Neuronal stem cell (in vitro differentiated cells): ENCODE measurements at regions not wholly inside any gene's neighbourhood (a gene's known extent, or its start where the extent isn't known, plus 50 kb on each side); places are given as distances from the start of the nearest gene placed in this dataset.

Source experiments
- DNase-seq: peaks from one replicate; pipeline ENCODE4 v3.0.0-alpha.2; 2013; ENCODE audit warnings: low spot score
- H2AFZ ChIP-seq: one replicate; pipeline ENCODE4 v1.6.1; 2013; ENCODE audit warnings: mild to moderate bottlenecking, low read length, inconsistent platforms
- H2AK5ac ChIP-seq: 2 replicates; pipeline ENCODE4 v1.6.1; 2013; ENCODE audit warnings: low read depth, mild to moderate bottlenecking, inconsistent platforms, low read length, moderate library complexity, mixed read lengths
- H2BK120ac ChIP-seq: 2 replicates; pipeline ENCODE4 v1.6.1; 2013; ENCODE audit warnings: low read depth, mild to moderate bottlenecking, inconsistent platforms, low read length, moderate library complexity, mixed read lengths
- H2BK12ac ChIP-seq: one replicate; pipeline ENCODE4 v1.6.1; 2013; ENCODE audit warnings: low read length, inconsistent platforms
- H2BK15ac ChIP-seq: 2 replicates; pipeline ENCODE4 v1.6.1; 2013; ENCODE audit warnings: mild to moderate bottlenecking, low read length, inconsistent platforms, mixed read lengths
- H2BK5ac ChIP-seq: one replicate; pipeline ENCODE4 v1.6.1; 2013; ENCODE audit warnings: inconsistent platforms, mild to moderate bottlenecking, low read length, moderate library complexity
- H3K14ac ChIP-seq: one replicate; pipeline ENCODE4 v1.6.1; 2013; ENCODE audit warnings: low read length, inconsistent platforms
- H3K18ac ChIP-seq: 2 replicates; pipeline ENCODE4 v1.6.1; 2013; ENCODE audit warnings: low read length, inconsistent platforms
- H3K23ac ChIP-seq: 2 replicates; pipeline ENCODE4 v1.6.1; 2013; ENCODE audit warnings: low read depth, mild to moderate bottlenecking, mixed read lengths, low read length, inconsistent platforms; ENCODE audit not compliant: poor library complexity
- H3K27ac ChIP-seq: replicated peaks from 3 replicates; pipeline ENCODE4 v1.5.1; 2013; ENCODE audit warnings: low read length, inconsistent platforms
- H3K27me3 ChIP-seq, 3 experiments: 2 replicates each; pipeline ENCODE4 v1.6.1; 2013; ENCODE audit warnings: low read length in 3 of 3, mild to moderate bottlenecking in 2 of 3, inconsistent platforms in 1 of 3, low read depth in 1 of 3, mixed read lengths in 1 of 3, moderate library complexity in 1 of 3; ENCODE audit not compliant: control insufficient read depth in 3 of 3, insufficient read depth in 3 of 3
- H3K36me3 ChIP-seq, 2 donors: replicated peaks in 1 of 2; 2 replicates each; pipeline ENCODE4 v1.6.1; 2013; ENCODE audit warnings: low read length in 2 of 2; ENCODE audit not compliant: control insufficient read depth in 2 of 2, insufficient read depth in 2 of 2
- H3K4ac ChIP-seq: 2 replicates; pipeline ENCODE4 v1.6.1; 2013; ENCODE audit warnings: inconsistent platforms, mild to moderate bottlenecking, low read length, moderate library complexity
- H3K4me1 ChIP-seq, 2 donors: 1 replicate in 1 of 2; 2 replicates in 1 of 2; pipeline ENCODE4 v1.6.1; 2013; ENCODE audit warnings: low read length in 2 of 2, low read depth in 1 of 2; ENCODE audit not compliant: control insufficient read depth in 2 of 2, insufficient read depth in 1 of 2
- H3K4me2 ChIP-seq: one replicate; pipeline ENCODE4 v1.6.1; 2013; ENCODE audit warnings: mild to moderate bottlenecking, low read length, inconsistent platforms; ENCODE audit not compliant: insufficient read depth, poor library complexity, severe bottlenecking
- H3K4me3 ChIP-seq, 2 donors: 2 replicates each; pipeline ENCODE4 v1.5.1; 2013; ENCODE audit warnings: low read length in 2 of 2, mild to moderate bottlenecking in 2 of 2, inconsistent platforms in 1 of 2, moderate library complexity in 1 of 2
- H3K79me1 ChIP-seq: one replicate; pipeline ENCODE4 v1.6.1; 2013; ENCODE audit warnings: low read depth, mild to moderate bottlenecking, inconsistent platforms, low read length, moderate library complexity
- H3K9ac ChIP-seq: one replicate; pipeline ENCODE4 v1.6.1; 2013; ENCODE audit warnings: mild to moderate bottlenecking, low read depth, low read length, inconsistent platforms; ENCODE audit not compliant: poor library complexity
- H3K9me3 ChIP-seq, 2 donors: replicated peaks in 1 of 2; 2 replicates each; pipeline versions ENCODE3 to v1.6.1; 2013; ENCODE audit warnings: low read length in 2 of 2, mild to moderate bottlenecking in 2 of 2, inconsistent platforms in 1 of 2, low read depth in 1 of 2, mixed read lengths in 1 of 2, moderate library complexity in 1 of 2; ENCODE audit not compliant: control insufficient read depth in 2 of 2, insufficient read depth in 1 of 2
- H4K8ac ChIP-seq: one replicate; pipeline ENCODE4 v1.6.1; 2013; ENCODE audit warnings: low read depth, mild to moderate bottlenecking, inconsistent platforms, low read length, moderate library complexity
- H4K91ac ChIP-seq: one replicate; pipeline ENCODE4 v1.6.1; 2013; ENCODE audit warnings: low read length, low read depth, mild to moderate bottlenecking, inconsistent platforms; ENCODE audit not compliant: poor library complexity
- WGBS, 2 donors: extraction: QIAGEN DNeasy Blood & Tissue Kit; methylation state at CpG; one replicate each; pipeline ENCODE4 v1.1.7; 2013; ENCODE audit warnings: missing lambda C conversion rate in 2 of 2, mixed read lengths in 1 of 2; ENCODE audit not compliant: insufficient read length in 2 of 2, insufficient replicate concordance in 1 of 2; ENCODE audit errors: extremely low coverage in 2 of 2; 5-methylcytosine and 5-hydroxymethylcytosine counted together

- Histone ChIP-seq H3K4me2 (no peak overlapping the region), H3K9me3 (no peaks in the 10 kb centered on the region), H3K18ac (no peak overlapping the region), H2BK15ac (no peak overlapping the region), H2BK120ac (no peak overlapping the region), H3K9ac (no peak overlapping the region), H4K8ac (no peak overlapping the region), H3K27me3 (no peaks in the 10 kb centered on the region), H3K27ac (no peak overlapping the region), H3K23ac (no peak overlapping the region), H2BK12ac (no peak overlapping the region), H3K14ac (no peak overlapping the region), H3K4me3 (no peak overlapping the region), H2AFZ (no peak overlapping the region), H3K36me3 (no peaks in the 10 kb centered on the region), H2AK5ac (no peak overlapping the region), H2BK5ac (no peak overlapping the region), H3K4ac (no peak overlapping the region), H3K79me1 (no peaks in the 10 kb centered on the region), H4K91ac (no peak overlapping the region), H3K4me1 (no peaks in the 10 kb centered on the region)
- DNase-seq: no peak
- WGBS, 2 donors: no CpG with 5 or more reads among the region's 2 CpGs
These were observed 341.7 kb upstream of the SEMA3D start for GRCh38 chr7:85528581-85528980.

GRCh38 chr7:85525676-85526075, 338.8 kb upstream of the SEMA3D start:
- no peaks in the 10 kb centered on the region for H3K36me3 ChIP-seq
- no peaks in the 10 kb centered on the region for H3K27me3 ChIP-seq
- H3K18ac ChIP-seq: no peak overlapping the region
- H2AK5ac ChIP-seq: no peak overlapping the region
- H3K27ac ChIP-seq: no peak overlapping the region
- H3K14ac ChIP-seq: no peak overlapping the region
- no peak overlapping the region for H4K91ac ChIP-seq
- no peak overlapping the region for H3K23ac ChIP-seq
- no peak overlapping the region for H2BK120ac ChIP-seq
- no peak overlapping the region for H3K4ac ChIP-seq
- no peak overlapping the region for H2BK12ac ChIP-seq
- no peaks in the 10 kb centered on the region for H3K79me1 ChIP-seq
- no peak for DNase-seq
- H2BK15ac ChIP-seq: no peak overlapping the region
- H3K4me2 ChIP-seq: no peak overlapping the region
- no peak overlapping the region for H3K9ac ChIP-seq
- no peak overlapping the region for H4K8ac ChIP-seq
- H2BK5ac ChIP-seq: no peak overlapping the region
- no peaks in the 10 kb centered on the region for H3K4me1 ChIP-seq
- no peak overlapping the region for H3K4me3 ChIP-seq
- H2AFZ ChIP-seq: no peak overlapping the region
- no peaks in the 10 kb centered on the region for H3K9me3 ChIP-seq

GRCh38 chr7:85522070-85522469, 335.2 kb upstream of the SEMA3D start:
- Histone ChIP-seq H2BK5ac (no peak overlapping the region), H3K4me1 (no peaks in the 10 kb centered on the region), H3K27ac (no peak overlapping the region), H4K91ac (no peak overlapping the region), H3K36me3 (no peaks in the 10 kb centered on the region), H3K9ac (no peak overlapping the region), H3K9me3 (no peaks in the 10 kb centered on the region), H3K4me2 (no peak overlapping the region), H3K79me1 (no peaks in the 10 kb centered on the region), H3K23ac (no peak overlapping the region), H4K8ac (no peak overlapping the region), H2BK120ac (no peak overlapping the region), H3K4me3 (no peak overlapping the region), H3K4ac (no peak overlapping the region), H3K14ac (no peak overlapping the region), H2AK5ac (no peak overlapping the region), H3K27me3 (no peaks in the 10 kb centered on the region), H3K18ac (no peak overlapping the region), H2BK15ac (no peak overlapping the region), H2AFZ (no peak overlapping the region), H2BK12ac (no peak overlapping the region)
- WGBS, 2 donors: no CpG with 5 or more reads among the region's 4 CpGs
- no peak for DNase-seq

- Histone ChIP-seq H3K9ac (no peak overlapping the region), H2BK5ac (no peak overlapping the region), H4K91ac (no peak overlapping the region), H4K8ac (no peak overlapping the region), H2AFZ (no peak overlapping the region), H3K4me3 (no peak overlapping the region), H3K36me3 (no peaks in the 10 kb centered on the region), H3K79me1 (no peaks in the 10 kb centered on the region), H3K9me3 (no peaks in the 10 kb centered on the region), H2BK120ac (no peak overlapping the region), H3K23ac (no peak overlapping the region), H3K27ac (no peak overlapping the region), H2BK15ac (no peak overlapping the region), H2BK12ac (no peak overlapping the region), H3K4ac (no peak overlapping the region), H3K14ac (no peak overlapping the region), H3K4me2 (no peak overlapping the region), H2AK5ac (no peak overlapping the region), H3K4me1 (no peaks in the 10 kb centered on the region), H3K18ac (no peak overlapping the region), H3K27me3 (no peaks in the 10 kb centered on the region)
- no peak for DNase-seq
- WGBS, 2 donors: no CpG with 5 or more reads among the region's 3 CpGs
These were observed 334.3 kb upstream of the SEMA3D start for GRCh38 chr7:85521108-85521694.
